Stimulated activated CD4-positive, alpha-beta T cell treated with anti-CD3 and anti-CD28 coated beads, Interleukin-1b, Interleukin-23, amount 100 ng/mL, for 4 hours (primary cell): ENCODE measurements at regions not wholly inside any gene's neighbourhood (a gene's known extent, or its start where the extent isn't known, plus 50 kb on each side); places are given as distances from the start of the nearest gene placed in this dataset.

Experiments used
- DNase-seq, 2 donors: peaks; one replicate each; pipeline ENCODE4 v3.0.0-alpha.2; 2020; ENCODE audit warnings: low read depth in 2 of 2

DNA sequence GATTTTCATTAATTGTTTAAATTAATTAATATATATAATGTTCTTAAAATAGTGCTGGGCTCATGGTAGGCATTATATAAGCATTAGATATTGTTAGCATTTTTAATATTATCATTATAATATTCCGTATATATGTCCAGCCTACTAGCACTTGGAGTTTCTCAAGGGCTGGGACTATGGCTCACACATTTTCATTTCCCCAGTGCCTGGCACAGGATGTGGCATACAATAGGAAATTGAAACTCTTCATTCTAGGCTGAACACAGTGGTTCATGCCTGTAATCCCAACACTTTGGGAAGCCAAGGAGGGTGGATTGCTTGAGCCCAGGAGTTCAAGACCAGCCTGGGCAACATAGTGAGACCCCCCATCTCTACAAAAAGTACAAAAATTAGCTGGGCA, 170.4 kb downstream of the RSL24D1 start:
- no peak for DNase-seq

DNA sequence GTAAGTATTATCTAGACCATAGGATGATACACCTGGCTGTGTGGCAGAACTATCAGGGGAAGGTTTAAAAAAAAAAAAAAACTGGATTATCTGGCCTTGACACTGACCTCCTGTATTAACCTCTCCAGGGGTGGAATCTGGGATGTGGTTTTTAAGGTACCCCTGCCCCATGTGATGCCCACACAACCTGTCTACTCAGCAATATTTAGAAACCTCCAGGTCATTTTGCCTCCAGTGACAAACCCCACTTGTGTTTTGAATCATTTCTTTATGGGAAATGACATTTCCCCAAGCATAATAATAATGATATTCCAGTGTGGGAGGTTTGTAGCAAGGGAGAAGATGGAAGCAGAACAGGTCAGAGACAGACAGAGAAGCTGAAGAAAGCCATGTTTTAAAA, 179.1 kb downstream of the RSL24D1 start:
- DNase-seq, result no peak

GRCh38 chr15:55016225-55016624, 180.5 kb downstream of the RSL24D1 start:
- DNase-seq, result no peak

- DNase-seq, result no peak
These were observed 181.7 kb downstream of the RSL24D1 start for GRCh38 chr15:55015093-55015445.

DNA sequence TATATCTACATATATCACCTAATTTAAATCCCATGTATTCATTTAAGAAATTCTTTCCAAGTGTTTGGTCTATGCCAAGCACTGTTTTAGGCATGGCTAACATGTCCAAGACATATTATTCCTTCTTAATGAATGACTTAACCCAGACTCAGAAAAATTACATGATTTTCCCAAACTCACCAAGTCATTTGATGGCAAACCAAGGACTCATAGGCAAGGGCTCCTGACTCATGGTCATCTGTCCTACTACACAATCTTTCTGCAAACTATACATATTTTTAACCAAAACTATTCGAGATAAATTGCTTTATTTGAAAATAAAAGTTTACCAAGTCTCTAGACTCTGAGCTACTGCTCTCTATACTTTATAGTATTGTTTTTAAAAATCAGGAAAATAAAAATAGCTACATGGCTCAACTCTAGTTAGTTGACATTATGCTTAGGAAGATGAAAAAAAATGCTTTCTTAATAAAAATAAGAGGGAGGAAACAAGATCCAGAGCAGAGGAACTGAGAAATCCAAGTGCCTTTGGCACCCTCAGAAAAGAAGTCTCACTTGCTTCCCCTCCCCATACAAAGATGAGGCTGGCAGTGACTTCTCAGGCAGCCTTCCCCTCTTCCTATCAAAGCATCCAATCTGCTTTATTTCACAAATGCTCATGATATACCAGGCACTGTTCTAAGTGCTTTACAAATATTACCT, 182.2 kb downstream of the RSL24D1 start:
- no peak for DNase-seq

DNA sequence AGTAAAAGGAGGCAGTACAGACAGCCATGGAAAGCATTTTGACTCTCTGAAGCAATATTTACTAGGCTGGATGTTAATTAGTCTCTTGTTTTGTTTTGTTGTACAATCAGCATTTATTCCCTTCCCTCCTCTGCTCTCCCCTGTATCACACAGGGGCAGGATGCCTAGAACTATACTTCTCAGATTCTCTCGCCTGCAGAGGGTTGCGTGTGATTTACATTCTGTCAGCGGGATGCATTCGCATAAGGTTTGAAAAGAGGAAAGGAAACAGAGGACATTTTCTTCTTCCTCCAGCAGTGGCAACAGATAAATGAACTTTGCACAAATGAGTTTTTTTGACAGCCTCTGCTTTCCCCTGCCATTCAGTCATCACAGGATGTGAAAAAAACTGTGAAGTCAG, 188.3 kb downstream of the RSL24D1 start:
- no peak for DNase-seq

GRCh38 chr15:55007561-55007960, 189.2 kb downstream of the RSL24D1 start:
- no peak for DNase-seq

DNA sequence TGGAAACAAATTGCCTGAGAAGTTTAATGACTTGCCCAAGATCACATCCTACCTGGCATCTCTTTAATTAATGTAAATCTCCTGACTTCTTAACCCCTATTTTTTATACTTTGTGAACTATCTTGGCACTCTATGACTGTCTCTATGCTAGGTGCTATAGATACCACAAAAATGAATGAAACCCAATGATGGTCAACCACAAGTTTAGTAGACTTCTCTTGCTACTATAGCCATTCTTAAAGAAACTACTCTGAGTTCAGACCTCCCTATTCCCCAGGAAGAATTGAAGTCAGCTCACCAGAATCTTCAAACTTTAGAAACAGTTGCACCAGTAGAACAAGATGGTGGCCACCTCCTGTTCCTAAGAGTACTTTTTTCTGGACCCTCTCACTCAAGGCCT, 191.1 kb downstream of the RSL24D1 start:
- DNase-seq, result no peak

DNA sequence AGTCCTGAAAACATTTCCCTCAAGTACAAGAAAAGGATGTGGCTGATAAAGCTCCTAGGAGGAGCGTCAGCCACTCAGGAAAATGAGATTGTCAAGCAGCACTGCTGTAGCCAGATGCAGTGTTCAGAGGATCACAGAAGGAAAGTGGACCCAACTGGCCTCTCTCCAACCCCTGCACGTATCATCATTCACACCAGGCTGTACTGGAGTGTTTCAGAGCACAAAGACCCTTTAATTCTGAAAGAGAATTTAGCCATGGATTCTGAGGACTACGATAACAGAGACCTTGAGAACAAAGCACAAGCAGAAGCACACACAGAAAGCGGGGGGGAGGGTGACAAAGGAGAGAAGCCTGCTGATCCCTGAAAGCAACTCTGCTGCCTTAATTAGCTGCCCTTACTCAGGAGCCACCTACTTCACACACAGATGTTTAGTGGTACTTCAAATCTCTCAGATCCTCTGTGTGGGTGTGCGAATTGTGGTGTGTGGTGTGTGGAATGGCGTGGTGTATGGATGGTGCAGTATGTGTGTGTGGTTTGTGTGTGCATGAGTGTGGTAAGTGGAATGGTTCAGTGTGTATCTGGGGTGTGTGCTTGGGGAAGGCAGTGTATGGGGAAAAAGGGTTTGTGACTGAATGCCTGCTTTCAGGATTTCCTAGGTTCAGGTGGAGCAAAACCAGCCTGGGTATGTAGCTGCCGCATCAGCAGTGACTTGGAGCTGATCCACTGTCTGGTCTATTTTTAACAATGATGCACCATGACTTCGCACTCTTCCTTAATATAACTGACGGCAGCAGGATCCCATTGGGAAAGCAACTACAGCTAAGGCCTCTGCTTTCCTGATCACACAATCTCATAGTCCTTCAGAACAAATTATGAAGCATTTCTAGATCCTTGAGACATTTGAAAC, 192.5 kb downstream of the RSL24D1 start:
- DNase-seq, result no peak

- DNase-seq, result no peak
These were observed 198.1 kb downstream of the RSL24D1 start for GRCh38 chr15:54998661-54999060.

DNA sequence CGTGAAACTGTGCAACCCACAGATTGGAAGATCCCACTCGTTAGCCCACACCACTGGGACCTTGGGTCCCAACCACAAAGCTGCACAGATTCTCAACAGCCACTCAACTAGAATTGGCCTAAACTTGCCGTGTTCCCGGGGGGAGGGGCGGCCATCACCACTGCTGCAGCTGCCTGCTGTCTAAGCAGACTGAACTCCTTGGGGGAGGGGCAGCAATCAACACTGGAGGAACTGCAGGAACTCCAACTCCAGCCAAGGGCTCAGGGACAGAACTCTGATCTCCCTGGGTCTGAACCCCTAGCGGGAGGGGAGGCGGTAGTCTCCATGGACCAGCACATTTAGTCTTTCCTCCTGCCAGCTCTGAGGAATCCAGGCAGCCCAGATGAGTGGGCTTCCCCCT, 205.9 kb downstream of the RSL24D1 start:
- DNase-seq, result no peak

GRCh38 chr15:54987881-54988280, 208.9 kb downstream of the RSL24D1 start:
- DNase-seq, result no peak

DNA sequence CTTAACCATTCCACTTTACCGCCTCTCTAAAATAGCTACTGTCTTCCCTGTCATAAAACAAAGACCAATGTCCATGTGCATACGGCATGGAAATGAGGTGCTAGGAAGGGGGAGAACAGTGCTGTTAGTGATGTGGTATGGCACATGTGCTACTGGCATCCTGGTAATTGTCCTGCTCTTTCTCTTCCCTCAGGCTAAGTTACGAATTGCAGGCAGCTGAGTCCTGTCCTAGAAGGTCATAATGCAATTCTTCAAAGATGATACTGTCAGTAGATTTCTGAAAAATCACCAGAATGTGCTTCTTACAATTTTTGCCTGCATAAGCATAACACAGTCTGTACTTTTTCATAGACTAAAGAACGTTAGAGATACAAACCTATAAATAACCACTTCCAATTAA, 216.8 kb downstream of the RSL24D1 start:
- DNase-seq, result no peak

- DNase-seq, result no peak
These were observed 234.1 kb downstream of the RSL24D1 start for GRCh38 chr15:54962637-54963036.

DNA sequence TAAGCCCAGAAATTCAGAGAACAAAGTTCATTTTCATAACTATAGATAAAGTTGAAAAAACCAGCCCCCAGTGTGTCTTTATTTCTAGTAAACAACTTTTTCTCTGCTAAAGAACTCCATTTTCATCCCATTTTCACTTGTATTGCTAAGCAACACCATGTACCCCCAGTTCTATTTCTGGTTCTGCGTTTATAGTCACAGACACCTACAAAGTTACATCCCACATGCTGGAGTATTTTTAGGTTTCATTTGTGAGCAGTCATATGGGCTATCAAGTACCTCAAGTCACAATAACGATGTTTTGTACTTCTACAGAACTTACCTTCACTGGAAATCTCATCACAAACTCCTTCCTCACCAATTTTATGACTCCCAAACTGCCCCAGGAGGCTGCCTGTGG, 236.5 kb downstream of the RSL24D1 start:
- DNase-seq, result no peak

- DNase-seq, result no peak
These were observed 255.3 kb downstream of the RSL24D1 start for GRCh38 chr15:54941417-54941816.

- no peak for DNase-seq
These were observed 279.4 kb downstream of the RSL24D1 start for GRCh38 chr15:54917312-54917711.

DNA sequence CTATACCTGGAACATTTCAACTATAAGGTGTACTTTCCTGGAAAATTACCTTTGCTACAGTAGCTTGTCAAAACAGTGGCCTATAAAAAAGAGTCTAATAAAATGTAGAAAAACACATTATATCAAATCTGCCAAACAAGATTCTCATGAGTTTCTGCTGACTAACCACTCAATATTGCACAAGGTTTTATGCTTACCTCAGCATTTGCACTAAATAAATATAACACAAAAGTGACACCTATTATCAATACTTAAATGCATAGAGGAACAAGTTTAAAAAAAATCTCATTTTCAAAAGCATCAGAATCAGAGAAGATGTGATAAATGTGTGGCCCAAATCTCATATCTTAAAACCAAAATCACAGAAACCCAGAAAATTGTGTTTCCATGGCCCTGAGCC, 281.4 kb downstream of the RSL24D1 start:
- DNase-seq, result no peak

- no peak for DNase-seq
These were observed 312.4 kb downstream of the RSL24D1 start for GRCh38 chr15:54884312-54884711.

DNA sequence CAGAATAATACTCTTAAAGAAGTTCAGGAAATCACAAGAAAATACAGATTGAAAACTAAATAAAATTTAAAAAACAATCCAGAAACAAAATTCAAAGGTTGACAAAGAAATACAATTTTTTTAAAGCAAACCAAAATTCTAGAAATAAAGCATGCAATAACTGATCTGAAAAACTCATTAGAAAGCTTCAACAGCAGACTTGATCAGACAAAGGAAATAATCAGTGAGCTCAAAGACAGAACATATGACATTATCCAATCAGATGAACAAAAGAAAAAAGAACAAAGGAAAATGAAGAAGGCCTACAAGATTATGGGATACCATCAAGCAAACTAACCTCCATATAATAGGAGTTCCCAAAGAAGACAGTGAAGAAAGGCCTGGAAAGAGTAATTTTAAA, 336.8 kb downstream of the RSL24D1 start:
- DNase-seq, result no peak

- no peak for DNase-seq
These were observed 342.1 kb downstream of the RSL24D1 start for GRCh38 chr15:54854667-54855066.

GRCh38 chr15:54850101-54850500, 346.6 kb downstream of the RSL24D1 start:
- DNase-seq, result no peak

DNA sequence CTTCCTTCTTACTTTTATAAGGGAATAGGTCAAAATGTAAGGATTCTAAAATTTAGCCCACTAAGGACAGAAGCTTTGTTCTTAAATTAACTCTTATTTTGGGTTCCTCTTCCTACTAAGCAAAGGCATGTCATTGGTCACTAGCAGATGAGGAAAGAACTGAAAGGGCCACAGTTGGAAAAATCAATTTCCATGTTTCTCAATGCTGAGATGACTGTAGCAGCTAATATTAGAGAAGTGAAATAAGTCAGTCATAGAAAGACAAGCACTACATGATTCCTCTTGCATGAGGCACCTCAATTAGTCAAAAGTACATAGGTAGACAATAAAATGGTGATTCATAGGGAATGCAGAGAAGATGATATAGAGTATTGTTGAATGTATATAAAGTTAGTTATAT, 353.7 kb downstream of the RSL24D1 start:
- DNase-seq, result no peak
